ENCODE measurements at regions not wholly inside any gene's neighbourhood (a gene's known extent, or its start where the extent isn't known, plus 50 kb on each side); places are given as distances from the start of the nearest gene placed in this dataset.

DNA sequence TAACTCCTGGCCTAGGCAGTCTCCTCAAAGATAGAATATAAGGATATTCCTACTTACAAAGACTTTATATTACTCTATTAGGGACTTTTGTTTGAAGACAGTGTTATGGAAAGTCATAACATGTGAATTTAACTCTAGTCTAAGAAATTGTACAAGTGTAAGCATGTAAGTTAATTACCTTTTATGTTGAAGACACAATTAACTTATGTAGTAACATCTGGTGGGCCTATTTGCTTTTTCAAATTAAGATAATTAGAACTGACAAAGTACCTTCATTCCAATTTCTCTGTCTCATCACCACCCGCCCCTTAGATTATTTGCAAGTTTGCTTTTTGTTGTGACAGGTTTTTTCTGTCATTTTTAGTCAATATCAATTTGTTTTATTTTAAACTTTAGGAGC, 126.0 kb upstream of the THSD7A start:
- TF ChIP-seq, protein P1, sequence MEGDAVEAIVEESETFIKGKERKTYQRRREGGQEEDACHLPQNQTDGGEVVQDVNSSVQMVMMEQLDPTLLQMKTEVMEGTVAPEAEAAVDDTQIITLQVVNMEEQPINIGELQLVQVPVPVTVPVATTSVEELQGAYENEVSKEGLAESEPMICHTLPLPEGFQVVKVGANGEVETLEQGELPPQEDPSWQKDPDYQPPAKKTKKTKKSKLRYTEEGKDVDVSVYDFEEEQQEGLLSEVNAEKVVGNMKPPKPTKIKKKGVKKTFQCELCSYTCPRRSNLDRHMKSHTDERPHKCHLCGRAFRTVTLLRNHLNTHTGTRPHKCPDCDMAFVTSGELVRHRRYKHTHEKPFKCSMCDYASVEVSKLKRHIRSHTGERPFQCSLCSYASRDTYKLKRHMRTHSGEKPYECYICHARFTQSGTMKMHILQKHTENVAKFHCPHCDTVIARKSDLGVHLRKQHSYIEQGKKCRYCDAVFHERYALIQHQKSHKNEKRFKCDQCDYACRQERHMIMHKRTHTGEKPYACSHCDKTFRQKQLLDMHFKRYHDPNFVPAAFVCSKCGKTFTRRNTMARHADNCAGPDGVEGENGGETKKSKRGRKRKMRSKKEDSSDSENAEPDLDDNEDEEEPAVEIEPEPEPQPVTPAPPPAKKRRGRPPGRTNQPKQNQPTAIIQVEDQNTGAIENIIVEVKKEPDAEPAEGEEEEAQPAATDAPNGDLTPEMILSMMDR (IDR thresholded peaks at IDR 0.05): no peak
- no peak for TF ChIP-seq POLR2A (IDR thresholded peaks at IDR 0.05)
